Liver (tissue), 8 donors: ENCODE measurements at regions not wholly inside any gene's neighbourhood (a gene's known extent, or its start where the extent isn't known, plus 50 kb on each side); places are given as distances from the start of the nearest gene placed in this dataset.

ENCODE experiments used
- DNase-seq: peaks from one replicate; pipeline ENCODE4 v3.0.0-alpha.2; 2017; ENCODE audit warnings: low spot score
- H3K27ac ChIP-seq, 2 donors: one replicate each; pipeline ENCODE4 v1.7.0; 2013; ENCODE audit warnings: inconsistent platforms in 2 of 2, low read length in 2 of 2, control low read depth in 1 of 2, low read depth in 1 of 2, mild to moderate bottlenecking in 1 of 2
- H3K27me3 ChIP-seq, 4 donors: one replicate each; pipeline versions ENCODE4 v1.6.1 to v1.7.0; 2013; ENCODE audit warnings: low read length in 3 of 4, inconsistent platforms in 1 of 4, mild to moderate bottlenecking in 1 of 4, moderate library complexity in 1 of 4; ENCODE audit not compliant: control insufficient read depth in 4 of 4, insufficient read depth in 4 of 4
- H3K36me3 ChIP-seq, 4 donors: one replicate each; pipeline versions ENCODE4 v1.6.1 to v1.7.0; 2013; ENCODE audit warnings: low read length in 3 of 4, mild to moderate bottlenecking in 3 of 4, low read depth in 1 of 4, moderate library complexity in 1 of 4; ENCODE audit not compliant: control insufficient read depth in 4 of 4, insufficient read depth in 3 of 4
- H3K4me1 ChIP-seq, 4 donors: one replicate each; pipeline versions ENCODE4 v1.6.1 to v1.7.0; 2013; ENCODE audit warnings: low read length in 3 of 4, mild to moderate bottlenecking in 3 of 4, moderate library complexity in 1 of 4; ENCODE audit not compliant: control insufficient read depth in 4 of 4, insufficient read depth in 4 of 4
- H3K4me3 ChIP-seq, 3 donors: one replicate each; pipeline versions ENCODE4 v1.6.1 to v1.7.0; 2013; ENCODE audit warnings: low read length in 3 of 3, control low read depth in 1 of 3, low read depth in 1 of 3, mild to moderate bottlenecking in 1 of 3
- H3K9ac ChIP-seq, 2 donors: one replicate each; pipeline ENCODE4 v1.7.0; 2013; ENCODE audit warnings: low read length in 2 of 2, mild to moderate bottlenecking in 2 of 2, moderate library complexity in 2 of 2, control low read depth in 1 of 2, low read depth in 1 of 2
- H3K9me3 ChIP-seq, 4 donors: one replicate each; pipeline versions ENCODE4 v1.6.1 to v1.7.0; 2013; ENCODE audit warnings: low read length in 3 of 4; ENCODE audit not compliant: control insufficient read depth in 4 of 4
- ATF3 ChIP-seq: IDR thresholded peaks from 2 replicates; pipeline ENCODE4 v1.6.1; 2016; ENCODE audit warnings: antibody characterized with exemption
- CTCF ChIP-seq: fragments of 150-350 bp; IDR thresholded peaks from 2 replicates; pipeline ENCODE4 v1.5.1; 2017; ENCODE audit warnings: improper control_type of control experiment, low read depth, low read length; ENCODE audit not compliant: missing input control
- EGR1 ChIP-seq, 2 donors: IDR thresholded peaks; 2 replicates each; pipeline ENCODE4 v1.6.1; 2016 to 2018; ENCODE audit warnings: antibody characterized with exemption in 2 of 2, low read depth in 2 of 2
- FOXA1 ChIP-seq: IDR thresholded peaks from 2 replicates; pipeline ENCODE4 v1.6.1; 2016; ENCODE audit warnings: antibody characterized with exemption
- FOXA2 ChIP-seq: IDR thresholded peaks from 2 replicates; pipeline ENCODE4 v1.6.1; 2016; ENCODE audit warnings: antibody characterized with exemption
- GABPA ChIP-seq, 2 donors: IDR thresholded peaks in 1 of 2; conservative IDR thresholded peaks in 1 of 2; 2 replicates each; pipeline ENCODE4 v1.6.1; 2016; ENCODE audit warnings: antibody characterized with exemption in 2 of 2, mild to moderate bottlenecking in 1 of 2, moderate library complexity in 1 of 2
- HNF4A ChIP-seq, 2 donors: conservative IDR thresholded peaks; 2 replicates each; pipeline ENCODE4 v1.6.1; 2016; ENCODE audit warnings: antibody characterized with exemption in 2 of 2, mild to moderate bottlenecking in 2 of 2
- HNF4G ChIP-seq: IDR thresholded peaks from 2 replicates; pipeline ENCODE4 v1.6.1; 2016; ENCODE audit warnings: antibody characterized with exemption
- JUND ChIP-seq, 2 donors: IDR thresholded peaks; 2 replicates each; pipeline ENCODE4 v1.6.1; 2016; ENCODE audit warnings: antibody characterized with exemption in 2 of 2
- MAX ChIP-seq: IDR thresholded peaks from 2 replicates; pipeline ENCODE4 v1.6.1; 2016; ENCODE audit warnings: antibody characterized with exemption
- NR2F2 ChIP-seq: IDR thresholded peaks from 2 replicates; pipeline ENCODE4 v1.6.1; 2016; ENCODE audit warnings: antibody characterized with exemption
- RAD21 ChIP-seq, 2 donors: IDR thresholded peaks; 2 replicates each; pipeline ENCODE4 v1.6.1; 2016; ENCODE audit warnings: antibody characterized with exemption in 2 of 2, mild to moderate bottlenecking in 2 of 2
- REST ChIP-seq: IDR thresholded peaks from 2 replicates; pipeline ENCODE4 v1.6.1; 2016; ENCODE audit warnings: antibody characterized with exemption, mild to moderate bottlenecking
- RXRA ChIP-seq, 2 donors: IDR thresholded peaks; 2 replicates each; pipeline ENCODE4 v1.6.1; 2017 to 2018; ENCODE audit warnings: antibody characterized with exemption in 2 of 2, mild to moderate bottlenecking in 1 of 2
- SP1 ChIP-seq: IDR thresholded peaks from 2 replicates; pipeline ENCODE4 v1.6.1; 2018; ENCODE audit warnings: antibody characterized with exemption, mild to moderate bottlenecking
- TAF1 ChIP-seq: conservative IDR thresholded peaks from 2 replicates; pipeline ENCODE4 v1.6.1; 2016; ENCODE audit warnings: antibody characterized with exemption, mild to moderate bottlenecking
- YY1 ChIP-seq: IDR thresholded peaks from 2 replicates; pipeline ENCODE4 v1.6.1; 2016; ENCODE audit warnings: antibody characterized with exemption, mild to moderate bottlenecking
- ZBTB33 ChIP-seq: IDR thresholded peaks from 2 replicates; pipeline ENCODE4 v1.6.1; 2016; ENCODE audit warnings: antibody characterized with exemption
- WGBS: extraction: QIAGEN DNeasy Blood & Tissue Kit; methylation state at CpG from one replicate; pipeline ENCODE4 v1.1.7; 2013; 5-methylcytosine and 5-hydroxymethylcytosine counted together
- donor health status: healthy.
- donor health status: healthy.
- donor health status: healthy.
- donor health status: healthy.
- donor health status: healthy.

GRCh38 chr3:117509858-117510257, 800.3 kb downstream of the TUSC7 start:
- peaks cover 0 to 8% (median 0%) of the 10 kb centered on the region in 4 donors for H3K27me3 ChIP-seq
- 86% methylated on average over 1 of the region's 1 CpG for WGBS
- TF ChIP-seq SP1 (no peak), NR2F2 (no peak), TAF1 (no peak), CTCF (no peak), EGR1 (IDR thresholded peaks at IDR 0.05; ENCODE audit: low read depth in 2 of 2) (no peak), FOXA1 (no peak), RAD21 (IDR thresholded peaks at IDR 0.05) (no peak), GABPA (IDR thresholded peaks at IDR 0.05 in 1 of 2, conservative IDR thresholded peaks at IDR 0.05 in 1 of 2) (no peak), MAX (no peak)

GRCh38 chr3:117510396-117510795, 800.8 kb downstream of the TUSC7 start:
- no peak for DNase-seq
- 53% methylated on average over 1 of the region's 1 CpG for WGBS
- no peak overlapping the region for H3K27ac ChIP-seq

More at GRCh38 chr3:117509858-117510257, 800.3 kb downstream of the TUSC7 start:
- no peak overlapping the region for H3K4me3 ChIP-seq
- no peaks in the 10 kb centered on the region for H3K36me3 ChIP-seq
- H3K9ac ChIP-seq, result no peak overlapping the region
- H3K9me3 ChIP-seq, result no peaks in the 10 kb centered on the region
- no peaks in the 10 kb centered on the region for H3K4me1 ChIP-seq
- DNase-seq, result no peak
- H3K27ac ChIP-seq, result no peak overlapping the region

More at GRCh38 chr3:117510396-117510795, 800.8 kb downstream of the TUSC7 start:
- Histone ChIP-seq H3K27me3 (peaks cover 0 to 3% (median 0%) of the 10 kb centered on the region in 4 donors), H3K9ac (no peak overlapping the region), H3K4me3 (no peak overlapping the region), H3K4me1 (no peaks in the 10 kb centered on the region), H3K36me3 (no peaks in the 10 kb centered on the region), H3K9me3 (no peaks in the 10 kb centered on the region)
- TF ChIP-seq CTCF, result no peak
- no peak for TF ChIP-seq NR2F2
- TF ChIP-seq JUND (IDR thresholded peaks at IDR 0.05), result no peak
- TF ChIP-seq HNF4G, result no peak
- TF ChIP-seq TAF1, result no peak
- no peak for TF ChIP-seq YY1
- TF ChIP-seq ATF3, result no peak
- TF ChIP-seq FOXA1, result no peak
- no peak for TF ChIP-seq RXRA (IDR thresholded peaks at IDR 0.05)
- no peak for TF ChIP-seq RAD21 (IDR thresholded peaks at IDR 0.05)
- no peak for TF ChIP-seq ZBTB33
- no peak for TF ChIP-seq HNF4A (conservative IDR thresholded peaks at IDR 0.05)
- TF ChIP-seq FOXA2, result no peak
- no peak for TF ChIP-seq REST
- no peak for TF ChIP-seq MAX
- no peak for TF ChIP-seq EGR1 (IDR thresholded peaks at IDR 0.05; ENCODE audit: low read depth in 2 of 2)
- TF ChIP-seq GABPA (IDR thresholded peaks at IDR 0.05 in 1 of 2, conservative IDR thresholded peaks at IDR 0.05 in 1 of 2), result no peak
- no peak for TF ChIP-seq SP1
